ENCODE measurements at regions not wholly inside any gene's neighbourhood (a gene's known extent, or its start where the extent isn't known, plus 50 kb on each side); places are given as distances from the start of the nearest gene placed in this dataset.

GRCh38 chr14:88085736-88086135 is 80.8 kb downstream of the GPR65 start:
- WGBS, 2 experiments (ENCODE audit: extremely low coverage in 1 of 2, insufficient coverage in 1 of 2, insufficient read length in 1 of 2, insufficient replicate concordance in 2 of 2, low coverage in 1 of 2, low lambda C conversion rate in 2 of 2, missing lambda C conversion rate in 1 of 2) = 88% methylated on average over 1 of the region's 1 CpG; no CpG with 5 or more reads in 1 of the 2 experiments
- FAIRE-seq (no peak), DNase-seq (ENCODE audit: low read depth in 1 of 2, low spot score in 2 of 2) (no peak)
- no peak for TF ChIP-seq JUND (IDR thresholded peaks at IDR 0.05; ENCODE audit: low read length)
- no peak for TF ChIP-seq CREB1 (IDR thresholded peaks at IDR 0.05)
- TF ChIP-seq RXRA (IDR thresholded peaks at IDR 0.05; ENCODE audit: insufficient read depth, low read depth, low read length) = no peak
- no peak for TF ChIP-seq GABPA (IDR thresholded peaks at IDR 0.05; ENCODE audit: borderline replicate concordance, insufficient read depth, low read length)
- no peak for TF ChIP-seq SP2 (IDR thresholded peaks at IDR 0.05; ENCODE audit: low read length)
- Histone ChIP-seq H2BK20ac (ENCODE audit: low read length) (no peak overlapping the region), H3K4me1 (replicated peaks in 1 of 4; ENCODE audit: control insufficient read depth in 3 of 4, insufficient read depth in 4 of 4, low read length in 3 of 4) (no peaks in the 10 kb centered on the region), H3K4me2 (ENCODE audit: insufficient read depth in 1 of 2, low read depth in 2 of 2, low read length in 2 of 2) (no peak overlapping the region), H4K5ac (ENCODE audit: insufficient read length, low read depth, low read length) (no peak overlapping the region), H2AK5ac (ENCODE audit: low read depth, low read length) (no peak overlapping the region), H3K27ac (ENCODE audit: low read depth, low read length) (no peak overlapping the region), H2BK15ac (ENCODE audit: low read length) (no peak overlapping the region), H3K27me3 (replicated peaks in 1 of 4; ENCODE audit: control insufficient read depth in 3 of 4, extremely low read depth in 1 of 4, insufficient read depth in 3 of 4, low read length in 3 of 4) (no peaks in the 10 kb centered on the region), H2BK12ac (ENCODE audit: low read depth, low read length) (no peak overlapping the region), H3K56ac (replicated peaks; ENCODE audit: insufficient read length, low read depth, low read length) (no peak overlapping the region), H2BK120ac (replicated peaks; ENCODE audit: low read depth, low read length) (no peak overlapping the region), H3K18ac (ENCODE audit: extremely low read depth, low read length) (no peak overlapping the region), H2BK5ac (ENCODE audit: low read depth, low read length) (no peak overlapping the region), H3K9me3 (ENCODE audit: insufficient read depth in 2 of 2, low read depth in 1 of 2, low read length in 1 of 2) (no peaks in the 10 kb centered on the region), H3K4me3 (ENCODE audit: extremely low read depth in 1 of 4, insufficient read depth in 2 of 4, low read depth in 3 of 4, low read length in 4 of 4) (no peak overlapping the region), H3K79me2 (ENCODE audit: control insufficient read depth in 1 of 2, insufficient read depth in 2 of 2, low read length in 2 of 2) (no peaks in the 10 kb centered on the region), H3K23ac (ENCODE audit: insufficient read length) (no peak overlapping the region), H4K20me1 (replicated peaks in 1 of 2; ENCODE audit: control insufficient read depth in 1 of 2, insufficient read depth in 2 of 2, low read length in 2 of 2) (no peaks in the 10 kb centered on the region), H3K36me3 (ENCODE audit: control insufficient read depth in 2 of 4, insufficient read depth in 4 of 4, low read length in 3 of 4) (no peaks in the 10 kb centered on the region), H3K4ac (replicated peaks; ENCODE audit: insufficient read length, low read depth, low read length) (no peak overlapping the region), H3K14ac (ENCODE audit: insufficient read length) (no peak overlapping the region), H2AFZ (ENCODE audit: low read length) (no peak overlapping the region), H4K8ac (ENCODE audit: extremely low read depth, insufficient read depth, low read length) (no peak overlapping the region), H4K91ac (replicated peaks; ENCODE audit: insufficient read length, low read length) (no peak overlapping the region), H3K9ac (replicated peaks in 1 of 4; ENCODE audit: extremely low read depth in 1 of 4, low read depth in 3 of 4, low read length in 3 of 4) (no peak overlapping the region), H3K79me1 (ENCODE audit: low read depth, low read length) (no peaks in the 10 kb centered on the region), H3K23me2 (ENCODE audit: low read depth, low read length) (no peaks in the 10 kb centered on the region)
- CTCF ChIA-PET (ENCODE audit: partially characterized antibody) = no interaction called here
- POLR2A ChIA-PET (ENCODE audit: partially characterized antibody) = no interaction called here
